ENCODE measurements at regions not wholly inside any gene's neighbourhood (a gene's known extent, or its start where the extent isn't known, plus 50 kb on each side); places are given as distances from the start of the nearest gene placed in this dataset.

- TF ChIP-seq CTCF (IDR thresholded peaks at IDR 0.05) (no peak), POLR2A (IDR thresholded peaks at IDR 0.05) (no peak)
Measured at GRCh38 chr3:180776433-180776832, 97.1 kb upstream of the CCDC39 start.
